ENCODE measurements at regions not wholly inside any gene's neighbourhood (a gene's known extent, or its start where the extent isn't known, plus 50 kb on each side); places are given as distances from the start of the nearest gene placed in this dataset.

- Histone ChIP-seq H3K79me2 (ENCODE audit: low read length) (no peaks in the 10 kb centered on the region), H2AFZ (ENCODE audit: low read length) (no peak overlapping the region), H3K9ac (ENCODE audit: low read length) (no peak overlapping the region), H3K9me2 (replicated peaks; ENCODE audit: insufficient read depth, low read length) (no peaks in the 10 kb centered on the region), H3K36me3 (replicated peaks; ENCODE audit: insufficient read depth, low read length) (no peaks in the 10 kb centered on the region), H3K27ac (ENCODE audit: low read length) (no peak overlapping the region), H3F3A (ENCODE audit: insufficient read depth, low read length) (no peaks in the 10 kb centered on the region), H3K27me3 (replicated peaks; ENCODE audit: insufficient read depth, low read length) (no peaks in the 10 kb centered on the region), H3K4me3 (ENCODE audit: low read length) (no peak overlapping the region), H3K4me1 (ENCODE audit: low read length) (no peaks in the 10 kb centered on the region), H3K9me3 (replicated peaks; ENCODE audit: insufficient read depth, low read length) (no peaks in the 10 kb centered on the region), H3K4me2 (ENCODE audit: low read depth, low read length) (no peak overlapping the region), H4K20me1 (ENCODE audit: insufficient read depth, low read length) (no peaks in the 10 kb centered on the region)
- TF ChIP-seq EZH2phosphoT487 (IDR thresholded peaks at IDR 0.05; ENCODE audit: low read length) (no peak), CTCF (IDR thresholded peaks at IDR 0.05; ENCODE audit: low read length) (no peak), EZH2 (optimal IDR thresholded peaks at IDR 0.05; ENCODE audit: low read depth, low read length) (no peak)
- DNase-seq, result no peak
Measured at GRCh38 chr3:82761858-82762257, 1000.4 kb upstream of the GBE1 start.

- Histone ChIP-seq H3K27me3 (replicated peaks; ENCODE audit: insufficient read depth, low read length) (no peaks in the 10 kb centered on the region), H4K20me1 (ENCODE audit: insufficient read depth, low read length) (no peaks in the 10 kb centered on the region), H3K4me1 (ENCODE audit: low read length) (peaks cover 17% of the 10 kb centered on the region; the same call in 1 of the 2 replicates), H3F3A (ENCODE audit: insufficient read depth, low read length) (no peaks in the 10 kb centered on the region), H3K9me3 (replicated peaks; ENCODE audit: insufficient read depth, low read length) (no peaks in the 10 kb centered on the region), H3K9me2 (replicated peaks; ENCODE audit: insufficient read depth, low read length) (no peaks in the 10 kb centered on the region), H2AFZ (ENCODE audit: low read length) (no peak overlapping the region), H3K79me2 (ENCODE audit: low read length) (no peaks in the 10 kb centered on the region), H3K9ac (ENCODE audit: low read length) (no peak overlapping the region), H3K36me3 (replicated peaks; ENCODE audit: insufficient read depth, low read length) (no peaks in the 10 kb centered on the region), H3K4me2 (ENCODE audit: low read depth, low read length) (no peak overlapping the region), H3K4me3 (ENCODE audit: low read length) (no peak overlapping the region), H3K27ac (ENCODE audit: low read length) (no peak overlapping the region)
- no peak for TF ChIP-seq EZH2phosphoT487 (IDR thresholded peaks at IDR 0.05; ENCODE audit: low read length)
- TF ChIP-seq CTCF (IDR thresholded peaks at IDR 0.05; ENCODE audit: low read length), result no peak
- TF ChIP-seq EZH2 (optimal IDR thresholded peaks at IDR 0.05; ENCODE audit: low read depth, low read length), result no peak
- peak; percentile 74 for DNase-seq
Measured at GRCh38 chr3:82745544-82745943, 984.1 kb upstream of the GBE1 start.

- Histone ChIP-seq H2AFZ (ENCODE audit: low read length) (no peak overlapping the region), H3K4me1 (ENCODE audit: low read length) (peaks cover 17% of the 10 kb centered on the region; the same call in 1 of the 2 replicates), H3K4me3 (ENCODE audit: low read length) (no peak overlapping the region), H3K79me2 (ENCODE audit: low read length) (no peaks in the 10 kb centered on the region), H3K27me3 (replicated peaks; ENCODE audit: insufficient read depth, low read length) (no peaks in the 10 kb centered on the region), H3K9ac (ENCODE audit: low read length) (no peak overlapping the region), H3K27ac (ENCODE audit: low read length) (no peak overlapping the region), H3K4me2 (ENCODE audit: low read depth, low read length) (no peak overlapping the region), H3K36me3 (replicated peaks; ENCODE audit: insufficient read depth, low read length) (no peaks in the 10 kb centered on the region), H3F3A (ENCODE audit: insufficient read depth, low read length) (no peaks in the 10 kb centered on the region), H3K9me3 (replicated peaks; ENCODE audit: insufficient read depth, low read length) (no peaks in the 10 kb centered on the region), H3K9me2 (replicated peaks; ENCODE audit: insufficient read depth, low read length) (no peaks in the 10 kb centered on the region), H4K20me1 (ENCODE audit: insufficient read depth, low read length) (no peaks in the 10 kb centered on the region)
- no peak for DNase-seq
- no peak for TF ChIP-seq EZH2 (optimal IDR thresholded peaks at IDR 0.05; ENCODE audit: low read depth, low read length)
- no peak for TF ChIP-seq EZH2phosphoT487 (IDR thresholded peaks at IDR 0.05; ENCODE audit: low read length)
Measured at GRCh38 chr3:82743196-82743595, 981.8 kb upstream of the GBE1 start.

- Histone ChIP-seq H3K4me2 (ENCODE audit: low read depth, low read length) (no peak overlapping the region), H3K36me3 (replicated peaks; ENCODE audit: insufficient read depth, low read length) (no peaks in the 10 kb centered on the region)
- TF ChIP-seq EZH2 (optimal IDR thresholded peaks at IDR 0.05; ENCODE audit: low read depth, low read length) (no peak), EZH2phosphoT487 (IDR thresholded peaks at IDR 0.05; ENCODE audit: low read length) (no peak)
Measured at GRCh38 chr3:82741346-82741745, 979.9 kb upstream of the GBE1 start.

More at GRCh38 chr3:82741346-82741745, 979.9 kb upstream of the GBE1 start:
- Histone ChIP-seq H3F3A (ENCODE audit: insufficient read depth, low read length) (peaks cover 7% of the 10 kb centered on the region; the same call in 1 of the 2 replicates), H3K9me2 (replicated peaks; ENCODE audit: insufficient read depth, low read length) (no peaks in the 10 kb centered on the region), H3K4me1 (ENCODE audit: low read length) (peaks cover 17% of the 10 kb centered on the region; the same call in 1 of the 2 replicates), H3K9me3 (replicated peaks; ENCODE audit: insufficient read depth, low read length) (no peaks in the 10 kb centered on the region), H3K27ac (ENCODE audit: low read length) (no peak overlapping the region), H3K4me3 (ENCODE audit: low read length) (no peak overlapping the region), H3K27me3 (replicated peaks; ENCODE audit: insufficient read depth, low read length) (no peaks in the 10 kb centered on the region), H3K9ac (ENCODE audit: low read length) (no peak overlapping the region), H4K20me1 (ENCODE audit: insufficient read depth, low read length) (no peaks in the 10 kb centered on the region), H2AFZ (ENCODE audit: low read length) (no peak overlapping the region), H3K79me2 (ENCODE audit: low read length) (no peaks in the 10 kb centered on the region)
- no peak for DNase-seq

Measured in MM.1S (cell line).